GM18499 (cell line): ENCODE measurements at regions not wholly inside any gene's neighbourhood (a gene's known extent, or its start where the extent isn't known, plus 50 kb on each side); places are given as distances from the start of the nearest gene placed in this dataset.

Source experiments
- ATAC-seq: cut with Tn5 transposase; IDR thresholded peaks from one replicate; pipeline ENCODE4 v1.9.1; 2021; ENCODE audit warnings: moderate number of reproducible peaks; ENCODE audit not compliant: insufficient read depth, unreplicated experiment

DNA sequence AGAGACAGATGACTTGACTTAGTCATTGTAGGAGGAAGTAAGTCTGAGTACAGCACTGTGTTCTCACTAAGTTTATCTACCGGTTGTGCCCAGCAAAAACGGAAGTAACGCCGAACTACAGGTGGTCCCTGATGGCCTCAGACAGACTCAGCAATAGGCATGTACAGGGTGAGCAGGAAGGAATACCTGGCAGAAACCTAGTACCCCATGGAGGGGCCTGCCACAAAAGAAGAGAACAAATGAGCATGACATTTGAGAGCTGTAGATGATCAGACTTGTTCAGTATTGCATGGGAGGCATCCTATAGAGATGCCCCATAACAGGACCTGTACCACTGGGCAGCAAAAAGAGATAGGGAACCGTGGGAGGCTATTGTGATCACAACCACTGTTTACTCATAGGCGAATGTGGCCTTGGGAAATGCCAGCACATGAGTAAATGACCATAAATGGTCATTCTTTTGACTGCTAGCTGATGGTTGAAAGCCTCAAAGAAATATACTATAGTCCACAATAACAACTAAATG lies 106.4 kb upstream of the TAB2 start:
- ATAC-seq, result no peak

DNA sequence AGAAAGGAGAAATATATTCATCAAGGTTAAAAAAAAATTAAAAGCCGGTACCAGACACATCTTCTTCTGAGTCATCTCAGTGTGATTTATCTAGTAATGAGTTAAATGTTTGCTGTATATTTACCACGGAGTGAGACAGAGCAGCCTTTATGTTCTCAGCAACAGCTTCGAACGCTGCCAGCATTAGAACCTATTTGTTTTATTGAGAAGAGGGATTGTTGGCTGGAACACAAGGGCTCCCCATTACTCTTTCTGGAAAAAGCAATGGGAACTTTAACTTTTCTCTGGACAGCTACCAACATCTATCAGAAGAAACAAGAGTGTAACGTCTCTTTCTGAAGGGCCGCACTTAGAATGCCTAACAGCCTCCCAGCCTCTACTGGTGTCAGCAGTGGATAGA lies 105.3 kb upstream of the TAB2 start:
- no peak for ATAC-seq

- no peak for ATAC-seq
Measured at GRCh38 chr6:149212892-149213801, 104.4 kb upstream of the TAB2 start.

DNA sequence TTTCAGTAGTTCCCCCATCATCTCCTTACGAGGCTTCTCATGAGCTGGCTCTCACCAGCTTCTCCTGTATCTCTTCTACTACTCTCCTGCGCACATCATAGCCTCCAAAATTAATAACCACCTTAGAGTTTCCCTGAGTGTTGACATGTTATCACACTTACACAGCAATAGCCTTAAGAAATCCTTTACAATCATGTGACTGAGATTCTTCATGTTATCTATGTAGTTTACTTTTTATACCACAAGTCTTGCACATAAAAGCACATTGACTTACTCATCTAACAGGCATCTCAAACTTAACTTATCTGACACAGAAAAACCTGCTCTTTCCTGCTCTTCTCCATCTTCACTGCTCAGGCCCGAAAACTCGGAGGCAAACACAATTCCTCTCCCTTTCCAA lies 103.7 kb upstream of the TAB2 start:
- ATAC-seq, result no peak

DNA sequence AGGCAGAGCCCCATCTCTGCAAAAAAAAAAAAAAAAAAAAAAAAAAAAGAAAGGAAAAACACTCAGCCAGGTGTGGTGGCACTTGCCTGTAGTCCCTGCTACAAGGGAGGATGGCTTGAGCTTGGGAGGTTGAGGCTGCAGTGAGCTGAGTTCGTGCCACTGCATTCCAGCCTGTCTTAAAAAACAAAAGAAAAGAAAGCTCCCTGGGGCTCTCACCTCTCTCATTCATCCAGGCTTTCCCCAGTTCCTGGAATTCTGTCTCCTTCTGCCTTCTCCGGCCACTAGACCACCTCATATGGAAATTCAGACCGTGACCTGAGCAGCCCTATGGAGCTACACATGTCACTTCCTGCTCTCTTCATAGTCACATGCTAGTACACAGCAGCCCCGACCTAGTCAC lies 101.1 kb upstream of the TAB2 start:
- ATAC-seq, result no peak

- peak; percentile 59 for ATAC-seq
Measured at GRCh38 chr6:149217466-149217888, 100.0 kb upstream of the TAB2 start.

GRCh38 chr6:149218471-149218870 lies 99.0 kb upstream of the TAB2 start:
- no peak for ATAC-seq

GRCh38 chr6:149218915-149219314 lies 98.6 kb upstream of the TAB2 start:
- ATAC-seq, result no peak

DNA sequence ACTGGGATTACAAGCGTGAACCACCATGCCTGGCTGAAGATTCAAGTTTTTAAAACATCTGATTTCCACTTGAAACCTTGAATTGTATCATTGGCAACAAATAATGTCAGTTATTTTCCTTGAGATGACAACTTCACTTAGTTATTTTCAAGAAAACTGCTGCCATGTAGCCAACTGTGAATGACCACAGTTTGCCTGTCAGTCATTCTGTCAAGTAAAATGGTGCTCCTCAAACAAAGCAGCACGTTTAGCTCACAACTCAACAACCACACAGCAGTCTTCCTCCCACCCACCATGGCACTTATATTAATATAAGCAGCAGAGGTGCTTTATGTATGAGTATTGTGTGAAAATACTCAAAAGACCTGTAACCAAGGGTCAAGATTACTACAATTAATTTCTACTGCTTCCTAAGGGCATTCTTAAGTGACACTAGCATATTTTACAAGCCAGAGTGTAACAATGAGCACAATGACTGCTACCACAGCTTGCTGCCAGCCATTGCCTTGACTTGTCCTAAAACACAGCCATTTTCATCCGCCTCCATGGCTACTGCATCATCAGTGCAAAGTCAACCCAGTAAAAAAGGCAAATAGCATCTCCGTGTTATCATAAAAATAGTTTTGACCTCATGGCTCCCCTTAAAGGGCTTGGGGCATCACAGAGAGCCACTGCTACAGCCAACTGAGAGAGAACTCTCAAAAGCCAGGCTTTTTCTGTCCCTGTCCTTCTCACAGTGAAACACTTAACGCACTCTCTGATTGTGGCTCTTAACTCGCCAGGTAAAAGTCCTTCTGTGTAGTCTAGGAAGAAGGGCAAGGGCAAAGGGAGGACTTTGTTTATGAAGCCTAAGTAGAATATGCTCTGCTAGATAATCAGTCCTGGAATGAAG lies 96.4 kb upstream of the TAB2 start:
- no peak for ATAC-seq

- no peak for ATAC-seq
Measured at GRCh38 chr6:149221774-149222070, 95.8 kb upstream of the TAB2 start.

DNA sequence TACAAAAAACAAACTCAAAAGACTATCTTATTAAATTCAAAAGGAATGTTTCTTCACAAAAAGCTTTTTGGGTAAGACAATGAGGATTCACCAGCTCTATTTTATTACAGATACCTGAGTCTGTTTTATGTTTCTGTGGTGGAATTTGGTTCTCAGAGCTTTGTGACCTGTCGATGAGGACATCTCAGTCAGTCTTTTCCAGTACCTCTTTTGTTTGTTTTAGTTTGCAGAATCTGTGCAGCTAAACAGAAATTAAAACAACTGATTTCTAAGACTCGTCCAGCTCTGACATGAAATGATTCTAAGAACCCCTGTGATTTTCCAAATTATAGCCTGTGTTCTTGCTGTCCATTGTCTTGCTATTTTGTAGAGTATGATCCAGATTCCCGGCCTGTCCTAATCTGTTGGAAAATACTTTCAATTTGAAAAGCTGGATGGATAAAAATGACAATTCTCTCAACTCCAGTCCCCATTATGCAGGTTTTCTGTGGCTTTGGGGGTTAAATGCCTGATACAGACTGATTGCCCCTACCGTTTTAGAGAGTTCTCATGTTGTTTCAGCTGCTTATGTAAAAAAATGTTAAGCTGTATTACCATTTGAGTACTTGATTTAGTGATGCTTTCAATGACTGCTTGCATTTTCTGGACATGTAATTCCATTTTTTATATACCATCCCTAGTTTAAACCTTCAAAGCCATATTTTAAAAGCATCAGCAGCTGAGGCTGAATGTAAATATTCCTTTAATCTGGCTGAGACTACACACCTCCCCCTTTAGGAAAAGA lies 94.2 kb upstream of the TAB2 start:
- no peak for ATAC-seq

GRCh38 chr6:149223904-149224351 lies 93.6 kb upstream of the TAB2 start:
- ATAC-seq, result no peak

GRCh38 chr6:149224399-149224798 lies 93.1 kb upstream of the TAB2 start:
- no peak for ATAC-seq

DNA sequence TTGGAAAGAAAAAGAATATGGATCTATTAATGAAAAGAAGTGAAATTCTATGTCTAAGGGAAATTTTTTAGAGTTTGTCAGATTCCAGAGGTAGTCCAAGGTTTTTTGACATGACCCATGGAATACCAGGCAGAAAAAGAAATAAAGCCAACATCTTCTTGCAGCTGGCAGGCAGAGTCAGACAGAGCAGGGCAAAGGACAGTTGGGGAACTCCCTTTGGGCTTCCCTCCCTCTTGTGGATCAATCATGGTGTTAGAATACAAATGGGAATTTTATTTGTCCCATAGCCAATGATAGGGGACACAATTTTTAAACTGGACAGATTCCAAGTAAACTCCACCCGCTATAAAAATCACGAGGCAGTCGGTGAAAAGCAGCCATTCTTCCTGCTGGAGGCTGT lies 92.1 kb upstream of the TAB2 start:
- no peak for ATAC-seq

DNA sequence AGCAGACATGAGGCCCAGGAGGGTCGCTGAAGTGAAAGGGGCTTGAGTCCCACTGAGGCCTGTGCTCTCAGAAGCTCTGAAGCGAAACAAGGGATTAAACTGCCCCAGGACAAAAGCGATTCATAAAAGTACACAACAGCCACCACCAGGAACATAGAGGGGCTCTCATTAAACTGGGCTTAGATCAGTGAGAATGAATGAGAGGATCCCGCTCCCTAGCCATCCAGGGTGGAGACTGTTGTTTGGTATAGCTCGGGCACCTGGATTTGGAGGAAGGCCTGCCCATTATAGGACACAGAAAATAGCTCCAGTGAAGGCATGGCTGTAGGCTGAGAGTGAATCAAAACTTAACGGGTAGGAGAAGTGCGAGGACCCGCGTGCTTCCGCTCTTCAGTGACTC lies 91.6 kb upstream of the TAB2 start:
- ATAC-seq, result no peak

- no peak for ATAC-seq
Measured at GRCh38 chr6:149227796-149228195, 89.7 kb upstream of the TAB2 start.

GRCh38 chr6:149228311-149228955 lies 89.1 kb upstream of the TAB2 start:
- no peak for ATAC-seq

- ATAC-seq, result no peak
Measured at GRCh38 chr6:149229096-149229495, 88.4 kb upstream of the TAB2 start.

- ATAC-seq, result no peak
Measured at GRCh38 chr6:149230712-149231460, 86.6 kb upstream of the TAB2 start.
